ENCODE measurements at regions not wholly inside any gene's neighbourhood (a gene's known extent, or its start where the extent isn't known, plus 50 kb on each side); places are given as distances from the start of the nearest gene placed in this dataset.
"Not testable (repeated sequence)": the region's sequence is repeated elsewhere in the genome, so short reads cannot be mapped to it uniquely, and the experiment has no call there.

DNA sequence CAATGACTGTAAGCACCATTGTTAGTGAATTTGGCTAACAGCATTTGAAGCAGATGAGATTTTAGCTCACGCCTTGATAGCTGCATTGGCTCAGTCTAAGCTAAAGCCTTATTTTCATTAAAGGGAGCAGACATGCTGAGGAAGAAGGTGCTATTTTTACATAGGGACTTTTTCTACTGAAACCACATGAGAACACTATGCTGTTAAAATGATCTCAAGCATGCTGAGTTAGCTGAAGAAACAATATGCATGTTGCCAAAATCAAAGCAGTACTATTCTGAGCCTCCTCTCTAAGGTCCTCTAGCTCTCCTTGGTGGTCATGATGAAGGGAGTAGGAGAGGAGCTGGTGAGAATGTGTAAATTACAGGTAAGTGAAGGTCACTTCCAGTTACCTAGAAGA lies 134.4 kb upstream of the JADE1 start:
- Histone ChIP-seq H3K4me3 (ENCODE audit: low read depth, low read length) (no peak overlapping the region), H3K27ac (ENCODE audit: extremely low read depth, low read depth, low read length) (no peak overlapping the region), H3K9me3 (ENCODE audit: control insufficient read depth, insufficient read depth, low read depth, low read length) (no peaks in the 10 kb centered on the region), H3K4me1 (ENCODE audit: control insufficient read depth, insufficient read depth, low read length) (no peaks in the 10 kb centered on the region), H3K36me3 (ENCODE audit: control insufficient read depth in 2 of 2, insufficient read depth in 1 of 2, low read length in 2 of 2) (no peaks in the 10 kb centered on the region)
- no peak for TF ChIP-seq HOXA7 (CRISPR knock-in tag; IDR thresholded peaks at IDR 0.05; ENCODE audit: borderline replicate concordance)
- TF ChIP-seq TRIM28 (IDR thresholded peaks at IDR 0.05; ENCODE audit: borderline replicate concordance, low read length), result no peak
- ChIA-PET POLR2A (no interaction called here), CTCF (no interaction called here)

- H3K9me3 ChIP-seq (ENCODE audit: control insufficient read depth, insufficient read depth, low read depth, low read length); H3K27ac ChIP-seq (ENCODE audit: extremely low read depth, low read depth, low read length); POLR2A ChIA-PET; H3K36me3 ChIP-seq (ENCODE audit: control insufficient read depth in 2 of 2, insufficient read depth in 1 of 2, low read length in 2 of 2); H3K4me3 ChIP-seq (ENCODE audit: low read depth, low read length); CTCF ChIA-PET; H3K4me1 ChIP-seq (ENCODE audit: control insufficient read depth, insufficient read depth, low read length): not testable (repeated sequence)
Observed at GRCh38 chr4:128673159-128673558, 136.3 kb upstream of the JADE1 start.

GRCh38 chr4:128672596-128672995 lies 136.9 kb upstream of the JADE1 start:
- CTCF ChIA-PET, result interaction anchor here (0.6 kb wide), 1 partner anchor 206 kb away, joined by 3 read pairs; no protein-coding TSS in a partner anchor
- H3K9me3 ChIP-seq (ENCODE audit: control insufficient read depth, insufficient read depth, low read depth, low read length); H3K4me3 ChIP-seq (ENCODE audit: low read depth, low read length); POLR2A ChIA-PET; H3K27ac ChIP-seq (ENCODE audit: extremely low read depth, low read depth, low read length); H3K36me3 ChIP-seq (ENCODE audit: control insufficient read depth in 2 of 2, insufficient read depth in 1 of 2, low read length in 2 of 2); H3K4me1 ChIP-seq (ENCODE audit: control insufficient read depth, insufficient read depth, low read length): not testable (repeated sequence)

DNA sequence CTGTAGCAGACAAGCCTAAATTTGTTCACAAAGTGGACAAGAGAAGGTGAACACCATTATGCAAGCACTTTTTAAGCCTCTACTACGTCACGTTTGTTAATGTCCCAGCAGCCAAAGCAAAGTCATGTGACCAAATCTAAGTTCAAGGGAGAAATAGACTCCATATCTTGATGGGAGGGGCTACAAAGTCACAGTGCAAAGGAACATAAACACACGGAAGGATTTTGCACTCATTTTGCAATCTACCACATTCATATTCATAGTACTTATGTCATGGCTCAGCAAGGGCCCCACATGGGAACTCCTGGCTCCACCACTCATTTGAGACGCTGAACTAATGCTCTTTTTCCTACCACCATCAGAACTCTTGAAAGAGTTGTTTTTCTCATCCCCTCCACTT lies 139.0 kb upstream of the JADE1 start:
- CTCF ChIA-PET, result no interaction called here

GRCh38 chr4:128668566-128668965 lies 140.9 kb upstream of the JADE1 start:
- Histone ChIP-seq H3K4me3 (ENCODE audit: low read depth, low read length) (no peak overlapping the region), H3K4me1 (ENCODE audit: control insufficient read depth, insufficient read depth, low read length) (no peaks in the 10 kb centered on the region), H3K36me3 (ENCODE audit: control insufficient read depth in 2 of 2, insufficient read depth in 1 of 2, low read length in 2 of 2) (no peaks in the 10 kb centered on the region), H3K27ac (ENCODE audit: extremely low read depth, low read depth, low read length) (no peak overlapping the region), H3K9me3 (ENCODE audit: control insufficient read depth, insufficient read depth, low read depth, low read length) (no peaks in the 10 kb centered on the region)
- CTCF ChIA-PET, result interaction anchor here (0.6 kb wide), 1 partner anchor 972 kb away, joined by 3 read pairs; no protein-coding TSS in a partner anchor
- POLR2A ChIA-PET, result no interaction called here
- TF ChIP-seq SP7 (tag by site-specific recombination; IDR thresholded peaks at IDR 0.05) (no peak), SP3 (tag by site-specific recombination; IDR thresholded peaks at IDR 0.05) (no peak), ZNF354C (tag by site-specific recombination; IDR thresholded peaks at IDR 0.05; ENCODE audit: borderline replicate concordance, low read depth) (no peak), ZNF610 (tag by site-specific recombination; IDR thresholded peaks at IDR 0.05; ENCODE audit: borderline replicate concordance) (no peak), ZNF76 (tag by site-specific recombination; IDR thresholded peaks at IDR 0.05; ENCODE audit: borderline replicate concordance, low read depth) (no peak), ZNF560 (tag by site-specific recombination; IDR thresholded peaks at IDR 0.05; ENCODE audit: borderline replicate concordance) (no peak), ZNF335 (tag by site-specific recombination; conservative IDR thresholded peaks at IDR 0.05) (no peak), ZNF114 (tag by site-specific recombination; IDR thresholded peaks at IDR 0.05) (no peak), ZNF530 (tag by site-specific recombination; IDR thresholded peaks at IDR 0.05; ENCODE audit: low read depth) (no peak), ZBTB8A (tag by site-specific recombination; IDR thresholded peaks at IDR 0.05) (no peak), ZFP69B (tag by site-specific recombination; IDR thresholded peaks at IDR 0.05) (no peak), ZNF501 (tag by site-specific recombination; IDR thresholded peaks at IDR 0.05) (no peak)

More for the DNA sequence above, 139.0 kb upstream of the JADE1 start:
- Histone ChIP-seq H3K4me1 (ENCODE audit: control insufficient read depth, insufficient read depth, low read length) (no peaks in the 10 kb centered on the region), H3K36me3 (ENCODE audit: control insufficient read depth in 2 of 2, insufficient read depth in 1 of 2, low read length in 2 of 2) (no peaks in the 10 kb centered on the region), H3K27ac (ENCODE audit: extremely low read depth, low read depth, low read length) (no peak overlapping the region), H3K4me3 (ENCODE audit: low read depth, low read length) (no peak overlapping the region), H3K9me3 (ENCODE audit: control insufficient read depth, insufficient read depth, low read depth, low read length) (no peaks in the 10 kb centered on the region)
- POLR2A ChIA-PET, result no interaction called here
- TF ChIP-seq ZNF132 (tag by site-specific recombination; IDR thresholded peaks at IDR 0.05; ENCODE audit: borderline replicate concordance) (no peak), ZNF202 (tag by site-specific recombination; IDR thresholded peaks at IDR 0.05; ENCODE audit: borderline replicate concordance) (no peak), HOXC10 (CRISPR knock-in tag; IDR thresholded peaks at IDR 0.05) (no peak), ZNF335 (tag by site-specific recombination; conservative IDR thresholded peaks at IDR 0.05) (no peak), ZXDB (tag by site-specific recombination; IDR thresholded peaks at IDR 0.05) (no peak), SP3 (tag by site-specific recombination; IDR thresholded peaks at IDR 0.05) (no peak), ZNF133 (tag by site-specific recombination; IDR thresholded peaks at IDR 0.05) (no peak), ZNF2 (tag by site-specific recombination; IDR thresholded peaks at IDR 0.05) (no peak), ZNF221 (tag by site-specific recombination; IDR thresholded peaks at IDR 0.05; ENCODE audit: borderline replicate concordance) (no peak), KLF9 (tag by site-specific recombination; IDR thresholded peaks at IDR 0.05; ENCODE audit: low read depth) (no peak), HOXA7 (CRISPR knock-in tag; IDR thresholded peaks at IDR 0.05; ENCODE audit: borderline replicate concordance) (no peak), ZNF48 (tag by site-specific recombination; IDR thresholded peaks at IDR 0.05) (no peak), ZNF529 (tag by site-specific recombination; IDR thresholded peaks at IDR 0.05; ENCODE audit: insufficient replicate concordance) (no peak), MZF1 (tag by site-specific recombination; IDR thresholded peaks at IDR 0.05; ENCODE audit: borderline replicate concordance) (no peak), ZNF404 (tag by site-specific recombination; IDR thresholded peaks at IDR 0.05) (no peak)

Data from HEK293 (cell line).